HG03039 (cell line): ENCODE measurements at regions not wholly inside any gene's neighbourhood (a gene's known extent, or its start where the extent isn't known, plus 50 kb on each side); places are given as distances from the start of the nearest gene placed in this dataset.

Source experiments
- ATAC-seq: cut with Tn5 transposase; IDR thresholded peaks from one replicate; pipeline ENCODE4 v1.9.1; 2021; ENCODE audit warnings: mild to moderate bottlenecking, moderate library complexity; ENCODE audit not compliant: unreplicated experiment

- no peak for ATAC-seq
These were observed 362.0 kb downstream of the SOX11 start for GRCh38 chr2:6054161-6054671.

- no peak for ATAC-seq
These were observed 368.9 kb downstream of the SOX11 start for GRCh38 chr2:6060992-6061663.

GRCh38 chr2:6064757-6065156, 372.6 kb downstream of the SOX11 start:
- no peak for ATAC-seq

- ATAC-seq = no peak
These were observed 373.5 kb downstream of the SOX11 start for GRCh38 chr2:6065703-6066102.

DNA sequence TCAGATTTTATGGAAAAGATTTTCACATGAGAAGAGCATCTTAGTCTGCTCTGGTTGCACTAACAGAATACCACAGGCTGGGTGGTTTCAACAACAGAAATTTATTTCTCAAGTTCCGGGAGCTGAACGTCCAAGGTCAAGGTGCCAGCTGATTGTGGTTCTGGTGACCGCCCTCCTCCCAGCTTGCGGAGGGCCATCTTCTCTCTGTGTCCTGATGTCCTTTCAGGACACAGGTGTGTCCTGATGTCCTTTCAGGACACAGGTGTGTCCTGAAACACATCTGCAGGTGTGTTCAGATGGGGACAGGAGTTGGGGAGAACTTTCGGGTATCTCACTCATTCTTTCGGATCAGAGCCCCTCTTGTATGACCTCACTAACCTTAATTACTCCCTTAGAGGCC, 374.9 kb downstream of the SOX11 start:
- no peak for ATAC-seq

GRCh38 chr2:6067806-6068205, 375.6 kb downstream of the SOX11 start:
- no peak for ATAC-seq

GRCh38 chr2:6068429-6068828, 376.2 kb downstream of the SOX11 start:
- ATAC-seq = no peak

GRCh38 chr2:6069381-6069780, 377.2 kb downstream of the SOX11 start:
- ATAC-seq = no peak

DNA sequence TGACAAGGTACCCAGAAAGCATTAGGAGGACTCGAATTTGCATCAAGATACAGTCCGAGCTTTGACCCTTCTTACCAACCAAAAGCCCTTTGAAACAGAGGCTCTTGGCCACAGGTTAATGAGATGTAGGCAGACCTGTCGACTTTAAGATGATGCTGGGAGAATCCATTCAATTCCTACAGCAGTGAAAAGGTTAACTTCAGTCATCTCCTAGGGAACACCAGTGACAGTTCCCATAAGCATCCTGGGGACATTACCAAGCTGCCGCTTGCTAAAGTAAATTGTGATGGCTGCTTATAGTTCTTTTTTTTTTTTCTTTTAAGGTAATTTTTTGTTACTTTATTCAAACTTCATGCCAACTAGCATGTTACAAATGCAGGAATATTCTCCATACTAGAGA, 379.3 kb downstream of the SOX11 start:
- ATAC-seq = no peak

- ATAC-seq = no peak
These were observed 380.1 kb downstream of the SOX11 start for GRCh38 chr2:6072276-6072675.

DNA sequence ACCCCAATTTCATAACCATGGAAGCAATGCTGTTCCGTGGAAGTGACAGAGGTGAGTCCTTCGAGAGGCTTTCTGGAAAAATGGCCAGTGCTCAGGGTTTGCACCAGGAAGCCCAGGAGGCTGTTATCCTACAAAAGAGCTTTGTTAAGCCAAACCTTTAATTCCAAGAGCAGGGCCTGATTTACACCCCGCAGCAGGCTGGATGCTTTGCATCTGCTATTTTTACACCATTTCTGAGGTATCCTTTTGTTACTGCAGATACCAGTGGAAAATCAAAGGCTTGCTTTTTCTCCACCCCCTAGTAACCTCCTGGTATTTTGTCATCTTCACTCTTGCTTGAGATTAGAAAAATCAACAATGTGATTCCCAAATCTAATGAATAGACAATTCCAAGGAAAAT, 380.6 kb downstream of the SOX11 start:
- no peak for ATAC-seq

- ATAC-seq = no peak
These were observed 381.3 kb downstream of the SOX11 start for GRCh38 chr2:6073191-6074088.

DNA sequence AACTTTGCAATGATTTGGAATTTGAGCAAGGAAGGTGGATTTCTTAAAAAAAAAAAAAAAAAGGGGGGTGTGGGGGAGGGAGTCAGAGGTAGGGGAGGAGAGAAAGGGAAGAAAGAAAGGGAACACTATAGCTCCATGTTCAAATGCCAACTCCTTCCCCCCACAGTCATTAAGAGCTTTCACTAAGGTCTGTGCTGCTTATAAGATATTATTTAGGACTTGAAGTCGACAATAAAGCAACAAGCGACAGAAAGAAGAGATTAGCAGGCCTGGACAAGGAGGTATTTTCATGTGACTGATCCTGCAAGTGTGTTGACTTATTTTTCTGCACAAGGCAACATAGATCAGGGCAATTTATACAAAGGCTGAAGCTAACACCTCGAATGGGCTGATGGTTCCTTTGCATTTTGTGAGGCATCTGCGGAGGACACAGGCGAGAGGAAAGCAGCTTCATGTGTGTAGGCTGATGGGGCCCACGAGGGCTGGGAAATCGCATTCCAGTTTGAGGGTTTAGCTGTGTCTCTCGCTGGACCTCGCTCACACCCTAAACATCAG, 382.0 kb downstream of the SOX11 start:
- ATAC-seq = no peak

DNA sequence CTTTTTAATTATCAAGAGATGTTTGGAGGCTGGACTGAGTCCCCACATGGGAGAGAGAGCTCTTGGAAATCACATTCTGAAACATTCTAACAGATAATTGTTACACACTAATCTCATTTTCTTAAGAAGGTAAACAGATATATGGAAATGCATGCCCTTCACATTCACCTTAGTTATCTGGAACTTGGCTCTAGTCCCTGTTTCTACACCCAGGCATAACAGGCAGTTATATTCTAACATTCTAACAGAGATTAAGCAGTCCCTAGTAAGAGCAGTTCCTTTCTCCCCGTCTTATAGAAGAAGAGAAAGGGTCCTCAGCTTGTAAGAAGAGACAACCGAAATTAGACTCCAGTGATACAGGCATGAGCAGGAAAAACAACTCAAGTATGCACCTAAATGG, 385.4 kb downstream of the SOX11 start:
- ATAC-seq = no peak

- ATAC-seq = no peak
These were observed 386.2 kb downstream of the SOX11 start for GRCh38 chr2:6078414-6078813.

DNA sequence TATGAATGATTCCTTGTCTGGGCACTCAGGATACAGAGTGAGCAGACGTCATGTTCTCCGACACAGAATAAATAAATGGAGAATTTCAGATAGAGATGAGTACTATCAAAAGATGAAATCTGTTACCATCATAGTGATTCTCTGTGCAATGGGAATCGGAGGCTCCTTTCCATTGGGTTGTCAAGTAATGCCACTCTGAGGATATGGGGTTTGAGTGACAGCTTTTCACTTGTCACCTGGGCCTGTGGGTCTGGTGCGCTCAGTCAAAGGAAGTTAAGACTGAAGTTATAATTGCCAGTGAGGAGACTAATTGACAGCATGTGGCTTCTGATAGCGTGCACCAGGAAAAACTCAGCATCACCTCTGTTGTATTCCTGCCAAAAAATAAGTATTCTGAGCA, 387.2 kb downstream of the SOX11 start:
- ATAC-seq = no peak

DNA sequence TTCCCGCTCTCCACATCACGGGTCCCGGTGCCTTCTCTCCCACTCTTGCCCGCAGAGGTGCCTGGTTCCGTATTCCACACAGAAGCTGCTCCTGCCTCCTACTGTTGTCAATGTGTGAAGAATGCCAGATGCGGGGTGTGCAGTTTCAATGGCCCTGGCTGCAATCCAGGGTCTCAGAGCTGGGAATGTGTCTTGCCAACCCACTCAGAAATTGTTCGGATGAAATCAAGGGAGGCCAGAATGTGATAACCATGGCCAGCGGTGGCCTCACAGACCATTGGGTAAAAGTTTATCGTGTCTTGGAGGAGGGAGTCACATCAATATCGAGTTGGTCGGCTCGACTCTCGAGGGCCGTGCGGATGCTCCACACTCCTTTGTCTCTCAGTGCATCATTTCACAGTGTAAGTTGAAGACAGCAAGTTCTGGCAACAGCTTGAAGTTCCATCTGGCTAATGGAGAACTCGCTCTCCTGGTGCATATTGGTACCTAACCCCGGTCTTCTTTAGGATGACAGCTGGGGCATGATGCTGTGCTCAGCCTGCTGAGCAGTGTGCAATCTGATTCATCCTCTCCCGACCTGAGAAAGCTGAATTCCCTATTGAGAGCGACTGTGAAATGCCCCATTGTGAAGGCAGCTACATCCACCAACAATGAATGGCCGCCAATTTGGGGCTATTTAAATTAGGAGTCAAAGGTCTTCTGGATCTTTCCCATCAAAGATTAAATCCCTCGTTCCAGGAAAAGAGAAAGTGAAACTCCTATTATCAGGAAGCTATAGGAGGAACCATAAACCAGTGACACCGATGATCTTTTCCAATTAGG, 389.0 kb downstream of the SOX11 start:
- ATAC-seq = no peak

DNA sequence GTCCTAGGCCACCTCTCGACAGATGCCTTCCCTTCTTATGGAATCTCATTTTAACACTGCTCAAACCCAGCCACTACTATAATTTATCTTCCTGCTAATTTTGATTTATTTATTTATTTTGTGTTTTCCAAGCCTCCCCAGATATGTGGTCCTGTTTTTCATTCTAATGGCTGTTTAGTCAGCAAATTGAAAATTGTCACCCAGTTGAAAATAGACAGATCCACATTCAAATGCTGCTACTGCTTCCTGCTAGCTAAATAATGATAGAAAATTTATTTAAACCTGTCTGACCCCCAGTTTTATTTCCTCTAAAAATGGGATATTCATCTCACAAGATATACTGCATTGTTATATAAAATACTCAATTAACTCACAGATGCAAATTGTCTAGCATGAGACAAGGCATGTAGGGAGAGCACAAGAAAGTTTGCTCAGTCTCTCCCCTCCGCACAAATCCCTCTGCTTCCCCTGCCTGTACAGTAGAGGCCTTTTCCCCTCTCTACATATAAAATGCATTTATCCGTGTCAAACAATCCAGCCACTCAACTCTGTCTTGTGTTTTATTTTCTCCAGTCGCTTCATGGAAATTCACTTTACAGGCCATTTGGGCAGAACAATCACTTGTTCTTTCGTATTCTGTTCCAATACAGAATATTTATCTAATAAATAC, 389.9 kb downstream of the SOX11 start:
- no peak for ATAC-seq

GRCh38 chr2:6082625-6083018, 390.4 kb downstream of the SOX11 start:
- no peak for ATAC-seq

GRCh38 chr2:6083136-6083535, 391.0 kb downstream of the SOX11 start:
- no peak for ATAC-seq
